BE2C (cell line): ENCODE measurements at regions not wholly inside any gene's neighbourhood (a gene's known extent, or its start where the extent isn't known, plus 50 kb on each side); places are given as distances from the start of the nearest gene placed in this dataset.

Experiments used
- DNase-seq: peaks from one replicate; pipeline ENCODE4 v3.0.0-alpha.2; 2020
- H3K27me3 ChIP-seq: fragments of 250-450 bp; sonication (Bioruptor Pico); 2 replicates; pipeline ENCODE4 v1.5.1; 2020; ENCODE audit warnings: mild to moderate bottlenecking
- H3K36me3 ChIP-seq: fragments of 250-450 bp; sonication (Bioruptor Pico); 2 replicates; pipeline ENCODE4 v1.5.1; 2020; ENCODE audit warnings: mild to moderate bottlenecking
- H3K4me1 ChIP-seq: fragments of 250-450 bp; sonication (Bioruptor Pico); 2 replicates; pipeline ENCODE4 v1.5.1; 2020
- H3K4me3 ChIP-seq: 2 replicates; pipeline ENCODE4 v1.5.1; 2011; ENCODE audit warnings: low read depth, low read length
- H3K9me3 ChIP-seq: fragments of 250-450 bp; sonication (Bioruptor Pico); 2 replicates; pipeline ENCODE4 v1.5.1; 2020
- CTCF ChIP-seq: IDR thresholded peaks from 2 replicates; pipeline ENCODE4 v1.5.1; 2012; ENCODE audit warnings: mild to moderate bottlenecking, low read depth, low read length

GRCh38 chr2:41040782-41041520 lies 589.1 kb upstream of the SLC8A1 start:
- no peak for TF ChIP-seq CTCF
- Histone ChIP-seq H3K27me3 (no peaks in the 10 kb centered on the region), H3K4me3 (no peak overlapping the region), H3K9me3 (no peaks in the 10 kb centered on the region), H3K36me3 (no peaks in the 10 kb centered on the region), H3K4me1 (no peaks in the 10 kb centered on the region)
- no peak for DNase-seq

- Histone ChIP-seq H3K36me3 (no peaks in the 10 kb centered on the region), H3K27me3 (no peaks in the 10 kb centered on the region), H3K4me1 (peaks cover 5% of the 10 kb centered on the region), H3K9me3 (no peaks in the 10 kb centered on the region), H3K4me3 (no peak overlapping the region)
- DNase-seq: no peak
- TF ChIP-seq CTCF: no peak
Measured at GRCh38 chr2:41042343-41042742, 590.5 kb upstream of the SLC8A1 start.

GRCh38 chr2:41061356-41061755 lies 609.5 kb upstream of the SLC8A1 start:
- H3K4me3 ChIP-seq: no peak overlapping the region
- H3K27me3 ChIP-seq: no peaks in the 10 kb centered on the region
- H3K9me3 ChIP-seq: no peaks in the 10 kb centered on the region
- no peak for TF ChIP-seq CTCF
- no peaks in the 10 kb centered on the region for H3K4me1 ChIP-seq
- DNase-seq: no peak
- H3K36me3 ChIP-seq: no peaks in the 10 kb centered on the region

GRCh38 chr2:41062336-41062735 lies 610.4 kb upstream of the SLC8A1 start:
- TF ChIP-seq CTCF: no peak
- no peak overlapping the region for H3K4me3 ChIP-seq
- H3K4me1 ChIP-seq: no peaks in the 10 kb centered on the region
- H3K27me3 ChIP-seq: no peaks in the 10 kb centered on the region
- no peak for DNase-seq
- H3K9me3 ChIP-seq: no peaks in the 10 kb centered on the region
- no peaks in the 10 kb centered on the region for H3K36me3 ChIP-seq

GRCh38 chr2:41066168-41066567 lies 614.3 kb upstream of the SLC8A1 start:
- no peak for TF ChIP-seq CTCF
- no peaks in the 10 kb centered on the region for H3K27me3 ChIP-seq
- no peak overlapping the region for H3K4me3 ChIP-seq

GRCh38 chr2:41068740-41069139 lies 616.9 kb upstream of the SLC8A1 start:
- Histone ChIP-seq H3K9me3 (no peaks in the 10 kb centered on the region), H3K4me1 (no peaks in the 10 kb centered on the region), H3K36me3 (no peaks in the 10 kb centered on the region), H3K4me3 (no peak overlapping the region), H3K27me3 (no peaks in the 10 kb centered on the region)
- no peak for TF ChIP-seq CTCF
- no peak for DNase-seq

More at GRCh38 chr2:41066168-41066567, 614.3 kb upstream of the SLC8A1 start:
- Histone ChIP-seq H3K36me3 (no peaks in the 10 kb centered on the region), H3K4me1 (no peaks in the 10 kb centered on the region), H3K9me3 (no peaks in the 10 kb centered on the region)
- DNase-seq: no peak
